HPDE6-E6E7 (cell line): ENCODE measurements at regions not wholly inside any gene's neighbourhood (a gene's known extent, or its start where the extent isn't known, plus 50 kb on each side); places are given as distances from the start of the nearest gene placed in this dataset.
"Not testable (repeated sequence)": the region's sequence is repeated elsewhere in the genome, so short reads cannot be mapped to it uniquely, and the experiment has no call there.

Experiments used
- DNase-seq: peaks from one replicate; pipeline ENCODE4 v3.0.0; 2011; ENCODE audit warnings: missing footprints; ENCODE audit errors: extremely low spot score

GRCh38 chr9:129414377-129414992, 206.4 kb downstream of the C9orf50 start:
- no peak for DNase-seq

GRCh38 chr9:129413537-129414376, 207.1 kb downstream of the C9orf50 start:
- DNase-seq: peak; percentile 94

DNA sequence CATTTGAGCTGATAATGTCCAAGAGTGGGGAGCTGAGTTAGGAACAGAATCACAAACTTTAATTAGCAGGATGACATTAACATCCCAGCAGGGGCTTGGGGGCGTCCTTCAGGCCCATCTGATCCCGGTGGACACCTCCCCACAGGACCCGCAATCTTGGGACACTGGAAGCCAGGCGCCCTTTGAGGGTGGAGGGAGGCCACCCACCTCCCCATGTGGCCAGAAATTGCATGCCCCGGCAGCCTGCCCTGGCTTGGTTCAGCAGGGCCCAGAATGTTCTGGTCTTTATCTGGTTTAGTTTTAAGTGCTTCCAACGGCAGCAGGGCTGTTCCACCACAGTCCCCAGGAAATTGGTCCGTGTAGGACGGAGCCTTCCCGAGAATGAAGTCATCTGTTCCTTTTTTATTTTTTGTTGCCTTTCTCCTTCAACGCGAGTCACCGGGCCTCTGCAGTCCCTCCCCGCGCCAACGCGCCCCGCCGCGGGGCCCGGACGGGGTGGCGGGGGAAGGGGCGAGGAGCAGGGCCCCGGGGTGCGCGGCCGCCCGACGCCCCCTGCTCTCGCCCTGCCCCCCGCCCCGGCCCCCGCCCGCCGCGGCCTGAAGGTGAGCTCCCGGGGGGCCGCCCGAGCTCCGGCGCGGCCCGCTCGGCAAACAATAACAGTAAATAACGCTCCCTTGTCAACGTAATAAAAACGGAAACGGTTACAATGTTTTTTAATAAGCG, 207.9 kb downstream of the C9orf50 start:
- DNase-seq: no peak

- DNase-seq: not testable (repeated sequence)
Observed at GRCh38 chr9:129412176-129412813, 208.6 kb downstream of the C9orf50 start.

GRCh38 chr9:129411501-129412175, 209.3 kb downstream of the C9orf50 start:
- no peak for DNase-seq

GRCh38 chr9:129410226-129410625, 210.7 kb downstream of the C9orf50 start:
- no peak for DNase-seq

- DNase-seq: no peak
Observed at GRCh38 chr9:129408535-129409215, 212.2 kb downstream of the C9orf50 start.

DNA sequence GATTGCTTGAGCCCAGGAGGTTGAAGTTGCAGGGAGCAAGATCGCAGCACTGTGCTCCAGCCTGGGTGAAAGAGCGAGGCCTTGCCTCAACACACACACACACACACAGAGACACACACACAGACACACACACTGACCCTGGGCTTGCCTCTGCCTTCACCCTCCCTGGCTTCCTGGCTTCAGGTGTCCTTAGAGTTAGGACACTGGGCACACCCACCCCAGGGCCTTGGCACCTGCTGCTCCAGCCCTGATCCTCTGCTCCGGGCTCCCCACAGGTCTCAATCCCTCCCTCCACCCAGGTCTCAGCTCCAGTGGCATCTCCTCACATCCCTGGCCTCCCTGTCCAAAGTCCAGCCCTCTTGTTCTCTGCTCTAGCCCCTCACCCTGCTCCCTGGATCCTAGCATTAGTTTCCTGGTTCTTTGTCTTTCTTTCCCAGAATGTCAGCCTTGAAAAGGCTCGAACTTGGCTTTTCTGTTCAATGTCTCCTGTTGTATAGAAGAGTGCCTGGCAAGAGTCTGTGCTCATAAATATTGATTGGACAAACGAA, 212.9 kb downstream of the C9orf50 start:
- no peak for DNase-seq

DNA sequence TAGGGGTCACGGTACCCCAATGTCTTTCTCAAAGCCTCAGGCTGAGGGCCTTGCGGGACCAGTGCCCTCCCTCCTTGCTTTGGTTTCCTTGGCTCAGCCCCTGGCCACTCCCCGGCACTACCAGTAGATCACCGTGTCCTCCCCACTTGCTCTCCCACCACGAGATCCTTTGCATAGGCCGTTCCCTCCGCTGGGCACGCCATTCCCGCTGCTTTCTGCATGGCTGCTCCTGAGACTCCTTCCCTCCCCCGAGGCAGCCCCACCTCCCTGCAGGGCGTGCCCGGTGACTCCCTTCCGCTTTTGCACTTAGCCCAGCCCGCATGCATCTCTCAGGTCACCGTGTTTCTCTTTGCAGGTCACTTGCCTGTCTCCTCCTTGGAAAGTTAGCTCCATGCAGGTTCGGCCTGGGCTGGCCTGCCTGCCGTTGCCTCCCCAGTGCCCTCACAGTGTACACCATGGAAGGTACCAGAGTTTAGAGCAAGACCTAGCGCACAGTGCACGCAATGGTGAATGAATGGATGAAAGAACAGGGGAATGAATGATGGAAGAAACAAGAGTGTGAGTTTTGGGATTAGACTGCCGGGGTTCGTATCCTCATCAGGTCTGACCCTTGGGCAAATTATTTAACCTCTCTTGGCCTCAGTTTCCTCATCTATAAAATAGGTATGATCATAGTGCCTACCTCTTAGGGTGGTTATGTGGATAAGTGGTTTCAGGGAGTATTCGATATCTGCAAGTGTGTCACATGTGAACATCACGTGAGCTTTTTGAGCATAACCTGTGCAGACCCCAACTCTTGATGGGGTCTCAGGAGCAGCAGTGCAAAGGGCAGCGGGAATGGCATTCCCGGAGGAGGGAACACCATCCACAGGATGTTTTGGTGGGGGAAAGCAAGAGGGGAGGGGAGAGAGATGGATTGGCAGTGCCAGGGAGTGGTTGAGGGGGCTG, 214.3 kb downstream of the C9orf50 start:
- DNase-seq: peak; percentile 86

DNA sequence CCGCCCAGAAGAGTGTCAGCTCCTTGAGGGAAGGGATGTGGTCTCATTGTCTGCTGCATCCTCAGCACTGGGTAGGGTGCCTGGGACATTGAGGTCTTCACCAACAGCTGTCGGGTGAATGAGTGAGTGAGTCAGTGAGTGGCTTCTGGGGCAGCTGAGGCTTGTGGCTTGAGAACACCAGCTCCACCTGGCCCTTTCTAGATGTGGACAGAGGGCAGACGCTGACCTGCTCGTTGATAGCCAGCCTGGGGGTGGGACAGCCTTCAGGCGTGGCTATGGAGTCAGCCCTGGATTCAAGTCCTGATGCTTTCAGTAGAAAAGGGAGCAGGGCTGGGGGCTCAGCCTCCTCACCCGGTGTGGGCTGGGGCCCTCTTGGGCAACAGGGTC, 215.1 kb downstream of the C9orf50 start:
- no peak for DNase-seq

DNA sequence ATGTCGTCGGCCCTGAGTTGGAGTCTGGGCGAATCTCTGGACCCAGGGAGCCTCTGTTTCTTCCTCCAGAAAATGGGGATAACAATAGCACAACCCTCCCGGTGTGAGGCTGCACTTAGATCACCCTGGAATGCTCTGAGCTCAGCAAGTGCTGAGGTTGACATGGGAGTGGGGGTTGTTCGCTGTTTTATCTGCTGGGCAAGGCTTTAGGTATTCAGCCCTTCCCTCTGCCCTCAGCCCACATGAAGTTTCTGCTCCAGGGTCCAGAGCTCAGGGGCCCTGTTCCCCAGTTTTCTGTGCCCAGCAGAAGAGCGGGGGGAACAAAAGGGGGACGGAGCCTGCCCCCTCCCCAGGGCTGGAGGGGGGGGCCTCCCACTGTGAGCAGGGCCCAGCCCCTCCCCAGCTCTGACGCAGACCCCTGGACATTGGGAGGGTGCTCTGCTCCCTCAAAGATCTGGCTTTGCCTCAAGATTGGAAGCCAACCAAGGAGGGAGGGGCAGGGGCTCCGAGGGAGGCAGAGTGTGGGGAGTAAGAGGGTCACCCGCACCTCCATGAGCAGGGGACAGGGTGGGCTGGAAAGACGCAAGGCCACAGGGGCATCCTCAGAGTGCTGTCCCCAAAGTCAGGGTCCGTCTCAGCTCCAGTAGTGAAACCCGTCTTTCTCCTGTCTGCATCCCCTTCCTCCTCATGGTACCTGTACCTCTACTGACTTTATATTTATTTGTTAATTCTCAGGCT, 215.6 kb downstream of the C9orf50 start:
- DNase-seq: no peak

- no peak for DNase-seq
Observed at GRCh38 chr9:129404621-129405020, 216.3 kb downstream of the C9orf50 start.

DNA sequence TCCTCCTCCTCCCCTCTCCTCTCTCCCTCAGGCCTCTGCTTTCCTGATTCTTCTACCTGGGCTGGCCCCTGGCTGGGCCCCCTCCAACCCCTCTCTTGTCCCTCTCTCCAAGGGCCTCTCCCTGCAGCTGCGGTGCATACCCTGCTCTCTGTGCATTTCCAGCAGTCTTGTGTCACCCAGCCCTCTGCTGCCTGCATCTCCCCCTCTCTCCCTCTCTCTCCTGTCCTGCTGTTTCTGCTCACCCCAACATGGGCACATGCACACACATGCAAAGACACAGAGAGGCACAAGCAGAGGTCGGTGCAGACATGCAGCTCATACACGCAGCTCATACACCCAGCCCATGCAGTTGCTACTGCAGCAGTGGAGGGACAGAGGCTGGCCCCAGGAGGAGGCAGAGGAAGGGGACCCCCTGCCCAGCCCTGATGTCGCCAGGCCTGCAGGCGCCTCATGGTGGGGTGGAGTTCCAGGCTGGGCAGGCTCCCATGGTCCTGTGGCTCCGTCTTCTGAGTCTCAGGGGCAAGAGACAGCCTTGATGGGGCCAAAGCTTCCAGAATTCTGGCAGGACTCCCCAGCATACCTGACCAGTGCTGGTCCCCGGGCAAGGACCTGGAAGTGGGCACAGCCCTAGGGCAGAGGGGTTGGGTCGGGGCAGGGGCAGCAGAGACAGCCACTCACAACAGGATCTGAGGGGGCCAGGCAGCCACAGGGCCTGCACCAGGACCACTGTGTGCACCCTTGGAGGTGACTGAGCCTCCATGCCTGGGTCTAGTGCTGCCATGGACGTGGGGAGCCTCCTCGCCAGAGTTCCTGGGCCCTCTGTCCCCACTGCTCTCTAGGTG, 216.9 kb downstream of the C9orf50 start:
- DNase-seq: no peak

GRCh38 chr9:129402931-129403778, 217.7 kb downstream of the C9orf50 start:
- DNase-seq: no peak

DNA sequence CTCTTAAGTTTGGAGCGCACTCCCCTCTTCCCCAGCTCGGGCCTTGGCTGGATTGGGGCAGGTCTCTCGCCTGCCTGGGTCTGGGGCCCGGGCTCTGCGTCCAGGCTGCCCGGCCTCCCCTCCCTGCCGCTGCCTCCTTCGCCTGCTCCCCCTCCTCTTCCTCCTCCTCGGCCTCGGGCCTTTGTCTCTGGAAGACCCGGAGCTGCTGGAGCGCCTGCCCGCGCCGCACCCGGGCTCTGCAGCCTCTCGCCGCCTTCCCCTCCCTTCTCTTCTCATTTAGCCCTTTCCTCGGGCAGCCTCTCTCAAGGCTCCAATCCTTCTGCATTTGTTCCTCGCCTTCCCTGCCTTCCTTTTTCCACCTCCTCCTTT, 218.5 kb downstream of the C9orf50 start:
- no peak for DNase-seq

DNA sequence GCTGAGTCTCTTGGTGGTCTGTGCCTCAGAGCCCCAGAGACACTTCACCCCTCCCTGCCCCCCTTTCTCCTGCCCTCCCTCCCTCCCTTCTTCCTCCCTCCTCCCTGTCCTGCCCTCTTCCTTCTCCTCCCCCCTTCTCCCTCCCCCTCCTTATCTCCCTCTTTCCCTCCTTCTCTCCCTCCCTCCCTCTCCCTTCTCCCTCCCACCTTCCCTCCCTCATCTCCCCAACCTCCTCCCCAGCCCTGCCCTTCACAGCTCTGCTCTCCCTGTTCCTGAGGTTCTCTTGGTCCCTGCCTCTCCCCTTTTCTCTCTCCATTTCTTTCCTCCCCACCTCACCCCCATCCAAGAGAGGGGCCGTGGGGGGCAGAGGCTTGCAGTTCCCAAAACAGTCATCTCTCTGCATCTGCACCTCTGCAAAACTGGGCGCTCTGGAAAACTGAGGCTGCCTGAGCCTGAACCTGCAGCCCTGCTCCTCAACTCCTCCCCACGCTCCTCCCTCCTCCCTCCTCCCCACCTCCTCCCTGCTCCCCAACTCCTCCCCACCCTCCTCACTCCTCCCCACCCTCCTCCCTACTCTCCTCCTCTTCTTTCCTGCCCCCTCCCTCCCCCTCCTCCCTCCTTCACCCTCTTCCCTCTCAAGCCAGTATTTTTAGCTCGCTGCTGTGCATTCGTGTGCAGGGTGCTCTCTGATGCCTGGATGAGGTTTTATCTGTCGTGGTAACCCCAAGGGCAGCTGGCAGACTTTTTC, 219.1 kb downstream of the C9orf50 start:
- no peak for DNase-seq
